A549 (cell line): ENCODE measurements at regions not wholly inside any gene's neighbourhood (a gene's known extent, or its start where the extent isn't known, plus 50 kb on each side); places are given as distances from the start of the nearest gene placed in this dataset.

Experiments used
- ATAC-seq, 2 experiments: fragments of 200-7000 bp in 1 of 2; fragments of >200 bp in 1 of 2; cut with Nextera tagmentation in 1 of 2; cut with Tn5 transposase in 1 of 2; 3 replicates each; pipeline versions ENCODE4 v1.8.0 to v1.9.1; 2018 to 2020; ENCODE audit warnings: mild to moderate bottlenecking in 1 of 2, moderate library complexity in 1 of 2
- CTCF ChIA-PET: fragments of 300-600 bp; sonication (Branson Sonifier 250); formaldehyde crosslinking; extraction: SDS; loops from one replicate; lab custom pipeline; 2021; ENCODE audit warnings: antibody characterized with exemption, inconsistent platforms; lab: Yijun Ruan, JAX
- POLR2A ChIA-PET: fragments of 350-600 bp; formaldehyde crosslinking; extraction: SDS; loops from one replicate; lab custom pipeline; 2021; ENCODE audit warnings: antibody characterized with exemption, inconsistent platforms; lab: Yijun Ruan, JAX
- DNase-seq, 2 experiments: peaks; one replicate each; pipeline versions ENCODE4 v3.0.0 to v3.0.0-alpha.2; 2011 to 2016; ENCODE audit warnings: low read depth in 1 of 2, low spot score in 1 of 2
- FAIRE-seq: peaks from 2 replicates; lab custom pipeline; 2011; peaks lifted over from hg19 to GRCh38; lab: Jason Lieb, UNC
- H3K27ac ChIP-seq, 2 experiments: fragments of >200 bp; sonication (Bioruptor Twin); formaldehyde crosslinking; 3 replicates each; pipeline ENCODE4 v1.5.1; 2016 to 2017
- H3K4me1 ChIP-seq: fragments of >200 bp; sonication (Bioruptor Twin); formaldehyde crosslinking; 3 replicates; pipeline ENCODE4 v1.6.1; 2016
- H3K4me2 ChIP-seq: fragments of >200 bp; sonication (Bioruptor Twin); formaldehyde crosslinking; 3 replicates; pipeline ENCODE4 v1.6.1; 2016
- H3K4me3 ChIP-seq: fragments of >200 bp; sonication (Bioruptor Twin); formaldehyde crosslinking; 3 replicates; pipeline ENCODE4 v1.5.1; 2016
- H3K9me3 ChIP-seq: fragments of >200 bp; sonication (Bioruptor Twin); formaldehyde crosslinking; 3 replicates; pipeline ENCODE4 v1.6.1; 2016
- CBX8 ChIP-seq: fragments of 200-600 bp; sonication (generic); IDR thresholded peaks from 2 replicates; pipeline ENCODE4 v1.6.1; 2016
- E2F6 ChIP-seq: IDR thresholded peaks from 2 replicates; pipeline ENCODE4 v1.6.1; 2012; ENCODE audit warnings: low read depth, borderline replicate concordance
- EHF ChIP-seq: fragments of 250-450 bp; sonication (Bioruptor Pico); IDR thresholded peaks from 2 replicates; pipeline ENCODE4 v1.5.0; 2020; ENCODE audit warnings: mild to moderate bottlenecking
- GATA3 ChIP-seq: IDR thresholded peaks from 2 replicates; pipeline ENCODE4 v1.6.1; 2012; ENCODE audit warnings: borderline replicate concordance
- HEYL ChIP-seq: fragments of 250-450 bp; sonication (Bioruptor Pico); IDR thresholded peaks from 2 replicates; pipeline ENCODE4 v1.8.0; 2021; ENCODE audit warnings: mild to moderate bottlenecking, moderate library complexity
- HOXA7 ChIP-seq: fragments of 250-450 bp; sonication (Bioruptor Pico); IDR thresholded peaks from 2 replicates; pipeline ENCODE4 v1.5.0; 2020; ENCODE audit warnings: mild to moderate bottlenecking, moderate library complexity
- JUN ChIP-seq, 2 experiments: fragments of >200 bp; sonication (Bioruptor Twin); formaldehyde crosslinking; IDR thresholded peaks; 2 replicates in 1 of 2; 3 replicates in 1 of 2; pipeline ENCODE4 v1.6.1; 2016 to 2017
- JUNB ChIP-seq: fragments of >200 bp; sonication (Bioruptor Twin); formaldehyde crosslinking; IDR thresholded peaks from 2 replicates; pipeline ENCODE4 v1.6.1; 2016
- KDM5A ChIP-seq: fragments of 200-600 bp; sonication (generic); IDR thresholded peaks from 2 replicates; pipeline ENCODE4 v1.6.1; 2016; ENCODE audit warnings: antibody characterized with exemption, mild to moderate bottlenecking
- MAFK ChIP-seq: fragments of 450-650 bp; IDR thresholded peaks from 2 replicates; pipeline ENCODE4 v1.6.1; 2014; ENCODE audit not compliant: partially characterized antibody
- MYC ChIP-seq: IDR thresholded peaks from 2 replicates; pipeline ENCODE4 v1.6.1; 2012; ENCODE audit warnings: mild to moderate bottlenecking, inconsistent platforms, low read length, improper control_type of control experiment, borderline replicate concordance
- NPAS2 ChIP-seq: fragments of 250-450 bp; sonication (Bioruptor Pico); IDR thresholded peaks from 2 replicates; pipeline ENCODE4 v1.8.0; 2022; ENCODE audit warnings: mild to moderate bottlenecking, moderate library complexity, borderline replicate concordance
- POLR2AphosphoS2 ChIP-seq: conservative IDR thresholded peaks from 2 replicates; pipeline ENCODE4 v1.6.1; 2012; ENCODE audit warnings: low read length, improper control_type of control experiment, inconsistent platforms
- RCOR1 ChIP-seq: fragments of 150-350 bp; IDR thresholded peaks from 2 replicates; pipeline ENCODE4 v1.6.1; 2014; ENCODE audit warnings: antibody characterized with exemption, low read length, low read depth
- SMC3 ChIP-seq: fragments of >200 bp; sonication (Bioruptor Twin); formaldehyde crosslinking; IDR thresholded peaks from 3 replicates; pipeline ENCODE4 v1.6.1; 2018; ENCODE audit warnings: inconsistent platforms
- SREBF2 ChIP-seq: fragments of 450-650 bp; IDR thresholded peaks from 2 replicates; pipeline ENCODE4 v1.6.1; 2014; ENCODE audit warnings: mild to moderate bottlenecking, moderate library complexity
- ZC3H11A ChIP-seq: fragments of 450-650 bp; IDR thresholded peaks from 2 replicates; pipeline ENCODE4 v1.6.1; 2014; ENCODE audit warnings: antibody characterized with exemption, mild to moderate bottlenecking
- ZSCAN20 ChIP-seq: fragments of 250-450 bp; sonication (Bioruptor Pico); IDR thresholded peaks from 2 replicates; pipeline ENCODE4 v1.8.0; 2022; ENCODE audit warnings: mild to moderate bottlenecking, moderate library complexity
- WGBS: methylation state at CpG from one replicate; pipeline ENCODE4 v1.1.6; 2017; ENCODE audit errors: missing lambda C conversion rate; 5-methylcytosine and 5-hydroxymethylcytosine counted together
- TF ChIP-seq, protein P1 (sequence below): fragments of 250-450 bp; sonication (Bioruptor Pico); IDR thresholded peaks from 2 replicates; pipeline ENCODE4 v1.5.0; 2021; ENCODE audit warnings: mild to moderate bottlenecking, moderate library complexity, borderline replicate concordance
- TF ChIP-seq, protein P2 (sequence below): fragments of >200 bp; sonication (Bioruptor Twin); formaldehyde crosslinking; IDR thresholded peaks from 3 replicates; pipeline ENCODE4 v1.5.1; 2016
- TF ChIP-seq, protein P3 (sequence below): fragments of 200-600 bp; sonication (generic); IDR thresholded peaks from 2 replicates; pipeline ENCODE4 v1.6.1; 2016; ENCODE audit warnings: antibody characterized with exemption, mild to moderate bottlenecking, moderate library complexity
- TF ChIP-seq, protein P4 (sequence below): fragments of >200 bp; sonication (Bioruptor Twin); formaldehyde crosslinking; IDR thresholded peaks from 2 replicates; pipeline ENCODE4 v1.6.1; 2016
- TF ChIP-seq, protein P5 (sequence below): fragments of >200 bp; sonication (Bioruptor Twin); formaldehyde crosslinking; IDR thresholded peaks from 3 replicates; pipeline ENCODE4 v1.6.1; 2016

DNA sequence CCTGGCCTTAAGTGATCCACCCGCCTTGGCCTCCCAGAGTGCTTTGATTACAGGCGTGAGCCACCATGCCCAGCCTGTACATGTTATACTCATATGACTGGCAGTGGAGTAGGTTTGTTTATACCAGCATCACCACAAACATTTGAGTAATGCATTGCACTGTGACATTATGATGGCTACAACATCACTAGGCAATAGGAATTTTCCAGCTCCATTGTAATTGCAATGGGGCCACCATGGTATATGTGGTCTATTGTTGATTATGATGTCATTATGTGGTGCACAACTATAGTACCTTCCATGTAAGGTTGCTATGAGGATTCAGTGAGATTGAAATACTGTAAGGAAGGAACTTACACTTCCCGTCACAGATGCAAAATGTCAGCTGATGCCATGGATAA is 168.9 kb downstream of the COPRS start (continued):
- TF ChIP-seq, protein P1, sequence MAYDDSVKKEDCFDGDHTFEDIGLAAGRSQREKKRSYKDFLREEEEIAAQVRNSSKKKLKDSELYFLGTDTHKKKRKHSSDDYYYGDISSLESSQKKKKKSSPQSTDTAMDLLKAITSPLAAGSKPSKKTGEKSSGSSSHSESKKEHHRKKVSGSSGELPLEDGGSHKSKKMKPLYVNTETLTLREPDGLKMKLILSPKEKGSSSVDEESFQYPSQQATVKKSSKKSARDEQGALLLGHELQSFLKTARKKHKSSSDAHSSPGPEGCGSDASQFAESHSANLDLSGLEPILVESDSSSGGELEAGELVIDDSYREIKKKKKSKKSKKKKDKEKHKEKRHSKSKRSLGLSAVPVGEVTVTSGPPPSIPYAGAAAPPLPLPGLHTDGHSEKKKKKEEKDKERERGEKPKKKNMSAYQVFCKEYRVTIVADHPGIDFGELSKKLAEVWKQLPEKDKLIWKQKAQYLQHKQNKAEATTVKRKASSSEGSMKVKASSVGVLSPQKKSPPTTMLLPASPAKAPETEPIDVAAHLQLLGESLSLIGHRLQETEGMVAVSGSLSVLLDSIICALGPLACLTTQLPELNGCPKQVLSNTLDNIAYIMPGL = no peak

DNA sequence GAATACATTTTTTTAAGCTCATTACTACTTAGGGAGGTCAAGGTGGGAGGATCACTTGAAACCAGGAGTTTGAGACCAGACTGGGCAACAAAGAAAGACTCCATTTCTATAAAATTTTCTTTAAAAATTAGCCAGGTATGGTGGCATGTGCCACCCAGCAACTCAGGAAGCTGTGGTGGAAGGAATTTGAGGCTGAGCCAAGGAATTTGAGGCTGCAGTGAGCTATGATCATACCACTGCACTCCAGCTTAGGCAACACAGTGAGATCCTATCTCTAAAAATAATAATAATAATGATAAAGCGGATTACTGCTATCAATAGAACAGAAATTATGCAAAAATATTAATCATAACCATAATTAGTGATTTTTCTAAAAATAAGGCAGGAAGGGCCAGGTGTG is 170.3 kb downstream of the COPRS start:
- ChIA-PET CTCF (interaction anchor here (0.7 kb wide), 1 partner anchor 149 kb away, joined by 3 read pairs; no protein-coding TSS in a partner anchor), POLR2A (no interaction called here)
- 68% methylated on average over 1 of the region's 1 CpG for WGBS
- no peak for FAIRE-seq
- Histone ChIP-seq H3K4me2 (no peak overlapping the region), H3K9me3 (no peaks in the 10 kb centered on the region), H3K27ac (no peak overlapping the region), H3K4me3 (no peak overlapping the region), H3K4me1 (no peaks in the 10 kb centered on the region)
- DNase-seq = no peak
- no peak for ATAC-seq
- no peak for TF ChIP-seq MAFK
- TF ChIP-seq SREBF2 = no peak
- TF ChIP-seq RCOR1 = no peak
- TF ChIP-seq KDM5A = no peak
- TF ChIP-seq CBX8 = no peak
- no peak for TF ChIP-seq POLR2AphosphoS2

- 45% methylated on average over 6 of the region's 6 CpGs for WGBS
- FAIRE-seq (no peak), ATAC-seq (peak; percentile 40 to 47; a peak in 3 of 6 replicates), DNase-seq (no peak)
- H3K9me3 ChIP-seq = no peaks in the 10 kb centered on the region
- H3K4me1 ChIP-seq = no peaks in the 10 kb centered on the region
- TF ChIP-seq HEYL (CRISPR knock-in tag) = no peak
- TF ChIP-seq, protein P2, sequence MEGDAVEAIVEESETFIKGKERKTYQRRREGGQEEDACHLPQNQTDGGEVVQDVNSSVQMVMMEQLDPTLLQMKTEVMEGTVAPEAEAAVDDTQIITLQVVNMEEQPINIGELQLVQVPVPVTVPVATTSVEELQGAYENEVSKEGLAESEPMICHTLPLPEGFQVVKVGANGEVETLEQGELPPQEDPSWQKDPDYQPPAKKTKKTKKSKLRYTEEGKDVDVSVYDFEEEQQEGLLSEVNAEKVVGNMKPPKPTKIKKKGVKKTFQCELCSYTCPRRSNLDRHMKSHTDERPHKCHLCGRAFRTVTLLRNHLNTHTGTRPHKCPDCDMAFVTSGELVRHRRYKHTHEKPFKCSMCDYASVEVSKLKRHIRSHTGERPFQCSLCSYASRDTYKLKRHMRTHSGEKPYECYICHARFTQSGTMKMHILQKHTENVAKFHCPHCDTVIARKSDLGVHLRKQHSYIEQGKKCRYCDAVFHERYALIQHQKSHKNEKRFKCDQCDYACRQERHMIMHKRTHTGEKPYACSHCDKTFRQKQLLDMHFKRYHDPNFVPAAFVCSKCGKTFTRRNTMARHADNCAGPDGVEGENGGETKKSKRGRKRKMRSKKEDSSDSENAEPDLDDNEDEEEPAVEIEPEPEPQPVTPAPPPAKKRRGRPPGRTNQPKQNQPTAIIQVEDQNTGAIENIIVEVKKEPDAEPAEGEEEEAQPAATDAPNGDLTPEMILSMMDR = no peak
- TF ChIP-seq KDM5A = no peak
- TF ChIP-seq SMC3 = no peak
- no peak for TF ChIP-seq EHF (CRISPR knock-in tag)
- no peak for TF ChIP-seq HOXA7
- TF ChIP-seq NPAS2 = no peak
- TF ChIP-seq MYC = no peak
- TF ChIP-seq JUN (IDR thresholded peaks at IDR 0.05) = no peak
- no peak for TF ChIP-seq ZC3H11A
- TF ChIP-seq E2F6 = no peak
- TF ChIP-seq, protein P3, sequence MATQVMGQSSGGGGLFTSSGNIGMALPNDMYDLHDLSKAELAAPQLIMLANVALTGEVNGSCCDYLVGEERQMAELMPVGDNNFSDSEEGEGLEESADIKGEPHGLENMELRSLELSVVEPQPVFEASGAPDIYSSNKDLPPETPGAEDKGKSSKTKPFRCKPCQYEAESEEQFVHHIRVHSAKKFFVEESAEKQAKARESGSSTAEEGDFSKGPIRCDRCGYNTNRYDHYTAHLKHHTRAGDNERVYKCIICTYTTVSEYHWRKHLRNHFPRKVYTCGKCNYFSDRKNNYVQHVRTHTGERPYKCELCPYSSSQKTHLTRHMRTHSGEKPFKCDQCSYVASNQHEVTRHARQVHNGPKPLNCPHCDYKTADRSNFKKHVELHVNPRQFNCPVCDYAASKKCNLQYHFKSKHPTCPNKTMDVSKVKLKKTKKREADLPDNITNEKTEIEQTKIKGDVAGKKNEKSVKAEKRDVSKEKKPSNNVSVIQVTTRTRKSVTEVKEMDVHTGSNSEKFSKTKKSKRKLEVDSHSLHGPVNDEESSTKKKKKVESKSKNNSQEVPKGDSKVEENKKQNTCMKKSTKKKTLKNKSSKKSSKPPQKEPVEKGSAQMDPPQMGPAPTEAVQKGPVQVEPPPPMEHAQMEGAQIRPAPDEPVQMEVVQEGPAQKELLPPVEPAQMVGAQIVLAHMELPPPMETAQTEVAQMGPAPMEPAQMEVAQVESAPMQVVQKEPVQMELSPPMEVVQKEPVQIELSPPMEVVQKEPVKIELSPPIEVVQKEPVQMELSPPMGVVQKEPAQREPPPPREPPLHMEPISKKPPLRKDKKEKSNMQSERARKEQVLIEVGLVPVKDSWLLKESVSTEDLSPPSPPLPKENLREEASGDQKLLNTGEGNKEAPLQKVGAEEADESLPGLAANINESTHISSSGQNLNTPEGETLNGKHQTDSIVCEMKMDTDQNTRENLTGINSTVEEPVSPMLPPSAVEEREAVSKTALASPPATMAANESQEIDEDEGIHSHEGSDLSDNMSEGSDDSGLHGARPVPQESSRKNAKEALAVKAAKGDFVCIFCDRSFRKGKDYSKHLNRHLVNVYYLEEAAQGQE = no peak
- no peak for TF ChIP-seq JUNB
- TF ChIP-seq, protein P4, sequence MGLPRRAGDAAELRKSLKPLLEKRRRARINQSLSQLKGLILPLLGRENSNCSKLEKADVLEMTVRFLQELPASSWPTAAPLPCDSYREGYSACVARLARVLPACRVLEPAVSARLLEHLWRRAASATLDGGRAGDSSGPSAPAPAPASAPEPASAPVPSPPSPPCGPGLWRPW = no peak
- TF ChIP-seq GATA3 = no peak
- no peak for TF ChIP-seq ZSCAN20
- TF ChIP-seq, protein P5, sequence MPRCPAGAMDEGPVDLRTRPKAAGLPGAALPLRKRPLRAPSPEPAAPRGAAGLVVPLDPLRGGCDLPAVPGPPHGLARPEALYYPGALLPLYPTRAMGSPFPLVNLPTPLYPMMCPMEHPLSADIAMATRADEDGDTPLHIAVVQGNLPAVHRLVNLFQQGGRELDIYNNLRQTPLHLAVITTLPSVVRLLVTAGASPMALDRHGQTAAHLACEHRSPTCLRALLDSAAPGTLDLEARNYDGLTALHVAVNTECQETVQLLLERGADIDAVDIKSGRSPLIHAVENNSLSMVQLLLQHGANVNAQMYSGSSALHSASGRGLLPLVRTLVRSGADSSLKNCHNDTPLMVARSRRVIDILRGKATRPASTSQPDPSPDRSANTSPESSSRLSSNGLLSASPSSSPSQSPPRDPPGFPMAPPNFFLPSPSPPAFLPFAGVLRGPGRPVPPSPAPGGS = no peak
- H3K4me3 ChIP-seq = no peak overlapping the region
- ChIA-PET POLR2A (no interaction called here), CTCF (interaction anchor here (0.6 to 1.0 kb wide), 3 partner anchors 19 to 155 kb away, joined by 3 to 6 read pairs (median 3); no protein-coding TSS in a partner anchor)
- H3K4me2 ChIP-seq = no peak overlapping the region
- H3K27ac ChIP-seq = no peak overlapping the region
Measured at GRCh38 chr17:31687505-31688126, 171.4 kb downstream of the COPRS start.
